BE2C (cell line): ENCODE measurements at regions not wholly inside any gene's neighbourhood (a gene's known extent, or its start where the extent isn't known, plus 50 kb on each side); places are given as distances from the start of the nearest gene placed in this dataset.
"Not testable (repeated sequence)": the region's sequence is repeated elsewhere in the genome, so short reads cannot be mapped to it uniquely, and the experiment has no call there.

Source experiments
- DNase-seq: peaks from one replicate; pipeline ENCODE4 v3.0.0-alpha.2; 2020
- H3K27me3 ChIP-seq: fragments of 250-450 bp; sonication (Bioruptor Pico); 2 replicates; pipeline ENCODE4 v1.5.1; 2020; ENCODE audit warnings: mild to moderate bottlenecking
- H3K36me3 ChIP-seq: fragments of 250-450 bp; sonication (Bioruptor Pico); 2 replicates; pipeline ENCODE4 v1.5.1; 2020; ENCODE audit warnings: mild to moderate bottlenecking
- H3K4me1 ChIP-seq: fragments of 250-450 bp; sonication (Bioruptor Pico); 2 replicates; pipeline ENCODE4 v1.5.1; 2020
- H3K4me3 ChIP-seq: 2 replicates; pipeline ENCODE4 v1.5.1; 2011; ENCODE audit warnings: low read depth, low read length
- H3K9me3 ChIP-seq: fragments of 250-450 bp; sonication (Bioruptor Pico); 2 replicates; pipeline ENCODE4 v1.5.1; 2020
- CTCF ChIP-seq: IDR thresholded peaks from 2 replicates; pipeline ENCODE4 v1.5.1; 2012; ENCODE audit warnings: mild to moderate bottlenecking, low read depth, low read length

- Histone ChIP-seq H3K27me3 (no peaks in the 10 kb centered on the region), H3K9me3 (no peaks in the 10 kb centered on the region), H3K4me1 (no peaks in the 10 kb centered on the region), H3K4me3 (no peak overlapping the region), H3K36me3 (no peaks in the 10 kb centered on the region)
- TF ChIP-seq CTCF, result no peak
- no peak for DNase-seq
These were observed 69.8 kb upstream of the STARD13 start for GRCh38 chr13:33355201-33355895.

- not testable (repeated sequence) for H3K4me3 ChIP-seq, H3K9me3 ChIP-seq, H3K4me1 ChIP-seq, DNase-seq, H3K36me3 ChIP-seq, H3K27me3 ChIP-seq
These were observed 72.5 kb upstream of the STARD13 start for GRCh38 chr13:33358076-33358475.

GRCh38 chr13:33362986-33363727, 77.6 kb upstream of the STARD13 start:
- H3K36me3 ChIP-seq, result no peaks in the 10 kb centered on the region
- no peaks in the 10 kb centered on the region for H3K27me3 ChIP-seq
- H3K9me3 ChIP-seq, result no peaks in the 10 kb centered on the region
- DNase-seq, result no peak
- TF ChIP-seq CTCF, result no peak
- H3K4me1 ChIP-seq, result peaks cover 3% of the 10 kb centered on the region; the same call in 1 of the 2 replicates
- H3K4me3 ChIP-seq, result no peak overlapping the region

- H3K4me3 ChIP-seq, result no peak overlapping the region
- H3K4me1 ChIP-seq, result peaks cover 5% of the 10 kb centered on the region
- no peaks in the 10 kb centered on the region for H3K27me3 ChIP-seq
- no peaks in the 10 kb centered on the region for H3K36me3 ChIP-seq
- H3K9me3 ChIP-seq, result no peaks in the 10 kb centered on the region
- TF ChIP-seq CTCF, result no peak
- DNase-seq, result no peak
These were observed 78.6 kb upstream of the STARD13 start for GRCh38 chr13:33364192-33364591.

DNA sequence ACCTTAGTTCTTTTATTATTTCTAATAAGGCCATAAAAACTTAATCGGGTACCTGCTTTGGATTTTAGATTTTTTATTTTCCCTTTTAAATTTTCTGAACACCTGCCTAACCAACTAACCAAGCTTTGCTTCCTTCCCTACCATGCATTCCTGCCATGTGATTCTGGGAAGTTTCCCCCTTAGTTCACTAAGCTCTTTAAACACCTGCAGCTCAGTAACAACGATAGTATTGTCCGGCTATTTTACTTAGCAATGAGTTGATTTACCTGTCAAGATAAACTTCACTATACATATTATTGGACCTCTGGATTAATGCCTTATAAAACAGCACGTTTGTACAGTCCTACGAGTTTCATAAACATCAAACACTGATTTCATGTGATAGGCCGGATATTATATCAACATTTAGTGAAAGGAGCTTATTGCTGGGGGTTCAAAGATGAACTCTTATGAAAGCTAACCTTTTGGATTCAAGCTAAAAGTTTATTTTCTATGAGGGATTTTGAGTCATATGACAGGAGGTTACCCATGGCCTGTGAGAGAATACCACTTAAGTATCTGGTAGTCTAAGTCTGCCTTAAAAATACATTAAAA, 81.0 kb upstream of the STARD13 start:
- Histone ChIP-seq H3K4me1 (peaks cover 5% of the 10 kb centered on the region), H3K27me3 (no peaks in the 10 kb centered on the region), H3K4me3 (no peak overlapping the region), H3K9me3 (no peaks in the 10 kb centered on the region), H3K36me3 (no peaks in the 10 kb centered on the region)
- no peak for DNase-seq
- TF ChIP-seq CTCF, result no peak

DNA sequence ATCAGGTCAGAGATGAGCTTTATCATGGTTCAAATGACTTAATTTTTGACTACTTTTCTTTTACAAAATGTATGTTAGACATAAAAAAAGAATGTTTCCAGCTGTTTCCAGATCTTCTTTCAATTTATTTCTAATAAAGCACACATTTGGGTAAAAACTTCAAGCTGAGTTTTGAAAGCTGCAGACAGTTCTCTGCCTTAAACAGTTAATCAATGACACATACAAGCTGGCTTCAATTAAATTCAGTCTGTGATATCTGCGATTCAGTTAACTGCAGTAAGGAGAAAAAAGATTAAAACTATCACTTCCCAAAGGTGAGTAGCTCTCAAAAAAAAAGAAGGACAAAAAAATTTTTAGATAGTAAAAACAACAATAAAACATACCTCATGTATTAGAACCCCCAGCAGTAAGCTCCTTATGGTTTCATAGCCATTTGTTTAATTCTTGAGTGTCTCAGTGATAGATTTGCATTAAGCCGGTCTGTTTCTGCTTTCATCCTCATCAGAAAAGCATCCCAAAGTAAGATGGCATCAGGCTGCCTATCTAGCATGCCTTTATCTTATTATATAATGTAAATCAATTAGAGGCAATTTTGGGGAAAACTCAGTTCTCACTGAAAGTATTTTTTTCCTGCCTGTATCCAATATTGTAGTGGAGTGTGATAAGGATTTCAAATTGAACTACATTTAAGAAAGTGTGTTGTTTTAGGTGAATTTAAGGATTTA, 81.8 kb upstream of the STARD13 start:
- Histone ChIP-seq H3K4me3 (no peak overlapping the region), H3K36me3 (no peaks in the 10 kb centered on the region), H3K27me3 (no peaks in the 10 kb centered on the region), H3K4me1 (peaks cover 5% of the 10 kb centered on the region), H3K9me3 (no peaks in the 10 kb centered on the region)
- TF ChIP-seq CTCF, result no peak
- DNase-seq, result no peak
